Kidney (tissue), 13 donors: ENCODE measurements at regions not wholly inside any gene's neighbourhood (a gene's known extent, or its start where the extent isn't known, plus 50 kb on each side); places are given as distances from the start of the nearest gene placed in this dataset.

ENCODE experiments used
- DNase-seq, 5 donors: peaks; one replicate each; pipeline ENCODE4 v3.0.0-alpha.2; 2013 to 2020
- FAIRE-seq: peaks from 2 replicates; lab custom pipeline; 2012; peaks lifted over from hg19 to GRCh38; lab: Jason Lieb, UNC
- H3K27ac ChIP-seq, 2 donors: one replicate each; pipeline ENCODE4 v1.7.0; 2013; ENCODE audit warnings: low read depth in 2 of 2, low read length in 2 of 2, inconsistent platforms in 1 of 2
- H3K27me3 ChIP-seq: one replicate; pipeline ENCODE4 v1.7.1; 2013; ENCODE audit warnings: low read length, inconsistent platforms; ENCODE audit not compliant: control insufficient read depth, insufficient read depth
- H3K36me3 ChIP-seq, 3 donors: one replicate each; pipeline versions ENCODE4 v1.7.0 to v1.7.1; 2013; ENCODE audit warnings: low read length in 3 of 3, control low read depth in 1 of 3, inconsistent platforms in 1 of 3; ENCODE audit not compliant: insufficient read depth in 3 of 3, control insufficient read depth in 2 of 3
- H3K4me1 ChIP-seq, 3 donors: one replicate each; pipeline versions ENCODE4 v1.7.0 to v1.7.1; 2013; ENCODE audit warnings: low read length in 3 of 3, inconsistent platforms in 1 of 3, low read depth in 1 of 3; ENCODE audit not compliant: control insufficient read depth in 2 of 3, insufficient read depth in 2 of 3
- H3K4me3 ChIP-seq, 3 donors: one replicate each; pipeline versions ENCODE4 v1.7.0 to v1.8.1; 2013; ENCODE audit warnings: low read length in 3 of 3, control low read depth in 1 of 3, inconsistent platforms in 1 of 3
- H3K9ac ChIP-seq, 3 donors: one replicate each; pipeline versions ENCODE4 v1.7.0 to v1.7.1; 2013; ENCODE audit warnings: low read length in 3 of 3, control low read depth in 1 of 3, inconsistent platforms in 1 of 3
- H3K9me3 ChIP-seq, 3 donors: one replicate each; pipeline versions ENCODE4 v1.7.0 to v1.7.1; 2013; ENCODE audit warnings: low read length in 3 of 3, control low read depth in 1 of 3, inconsistent platforms in 1 of 3; ENCODE audit not compliant: control insufficient read depth in 2 of 3, insufficient read depth in 1 of 3
- CTCF ChIP-seq: IDR thresholded peaks from 3 replicates; pipeline ENCODE4 v1.5.1; 2012; ENCODE audit warnings: mild to moderate bottlenecking, moderate library complexity, borderline replicate concordance; ENCODE audit not compliant: insufficient read depth; ENCODE audit errors: extremely low read depth
- intact Hi-C: fragments of 100-400 bp; cut with DNase I; formaldehyde crosslinking; loops from one replicate; pipeline ENCODE4 v1.11.1; 2022
- donor health status: control.
- donor health status: control.
- donor health status: control.
- donor health status: control.
- donor health status: control.
- donor health status: DM: yes; HTN: yes; CAD: no.
- donor health status: Normal renal cell carcinoma (clear cell type).

- Histone ChIP-seq H3K36me3 (no peaks in the 10 kb centered on the region), H3K27ac (no peak overlapping the region), H3K27me3 (no peaks in the 10 kb centered on the region), H3K4me3 (no peak overlapping the region), H3K9ac (no peak overlapping the region), H3K9me3 (no peaks in the 10 kb centered on the region), H3K4me1 (no peaks in the 10 kb centered on the region)
- DNase-seq (no peak), FAIRE-seq (no peak)
- TF ChIP-seq CTCF: no peak
- intact Hi-C loops: no loop called here
Measured at GRCh38 chr2:64341461-64341860, 112.5 kb upstream of the LGALSL start.

- H3K9ac ChIP-seq: no peak overlapping the region
- no peaks in the 10 kb centered on the region for H3K27me3 ChIP-seq
- intact Hi-C loops: no loop called here
- no peaks in the 10 kb centered on the region for H3K4me1 ChIP-seq
- H3K9me3 ChIP-seq: no peaks in the 10 kb centered on the region
- DNase-seq (no peak), FAIRE-seq (no peak)
- no peak overlapping the region for H3K27ac ChIP-seq
- TF ChIP-seq CTCF: no peak
- no peak overlapping the region for H3K4me3 ChIP-seq
- H3K36me3 ChIP-seq: no peaks in the 10 kb centered on the region
Measured at GRCh38 chr2:64342195-64343099, 111.5 kb upstream of the LGALSL start.

- Histone ChIP-seq H3K9me3 (no peaks in the 10 kb centered on the region), H3K4me3 (no peak overlapping the region), H3K27ac (no peak overlapping the region), H3K36me3 (no peaks in the 10 kb centered on the region), H3K9ac (no peak overlapping the region), H3K27me3 (no peaks in the 10 kb centered on the region), H3K4me1 (no peaks in the 10 kb centered on the region)
- no peak for FAIRE-seq
- TF ChIP-seq CTCF: no peak
- no peak for DNase-seq
- intact Hi-C loops: no loop called here
Measured at GRCh38 chr2:64344999-64345576, 108.9 kb upstream of the LGALSL start.
